ENCODE measurements at regions not wholly inside any gene's neighbourhood (a gene's known extent, or its start where the extent isn't known, plus 50 kb on each side); places are given as distances from the start of the nearest gene placed in this dataset.
A peak's percentile ranks its signal among the peaks of the same experiment; 100 is the strongest.

DNA sequence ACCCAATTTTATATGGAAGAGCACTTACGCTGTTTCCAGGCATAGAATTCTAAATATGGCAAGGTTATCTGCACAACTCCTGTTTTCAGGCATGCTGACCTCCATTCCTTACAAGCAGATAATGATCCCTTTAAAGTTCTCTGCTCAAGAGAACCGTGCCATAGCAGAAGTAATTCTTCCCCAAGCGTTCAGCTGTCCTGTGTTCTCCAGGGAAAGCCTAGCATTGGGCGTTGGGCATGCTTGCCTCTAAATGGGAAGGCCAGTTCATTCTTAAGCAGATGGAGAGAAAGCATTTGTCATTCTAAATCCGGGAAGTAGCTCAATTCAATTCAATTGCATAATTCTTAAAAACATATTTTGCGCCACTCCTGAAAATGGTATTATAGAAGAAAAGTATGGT is 55.7 kb upstream of the EML4 start:
- Histone ChIP-seq H2BK5ac (ENCODE audit: low read length) (no peak overlapping the region), H3K4me2 (ENCODE audit: insufficient read depth, low read length, poor library complexity, severe bottlenecking) (no peak overlapping the region), H3K9me3 (replicated peaks in 1 of 2; ENCODE audit: control insufficient read depth in 2 of 2, insufficient read depth in 1 of 2, low read depth in 1 of 2, low read length in 2 of 2) (no peaks in the 10 kb centered on the region), H3K36me3 (replicated peaks in 1 of 2; ENCODE audit: control insufficient read depth in 2 of 2, insufficient read depth in 2 of 2, low read length in 2 of 2) (no peaks in the 10 kb centered on the region), H4K8ac (ENCODE audit: low read depth, low read length) (no peak overlapping the region), H2BK120ac (ENCODE audit: low read depth, low read length) (no peak overlapping the region), H2BK15ac (ENCODE audit: low read length) (no peak overlapping the region), H3K27me3 (ENCODE audit: control insufficient read depth in 3 of 3, insufficient read depth in 3 of 3, low read depth in 1 of 3, low read length in 3 of 3) (no peaks in the 10 kb centered on the region), H3K9ac (ENCODE audit: low read depth, low read length, poor library complexity) (no peak overlapping the region), H3K4ac (ENCODE audit: low read length) (no peak overlapping the region), H3K14ac (ENCODE audit: low read length) (no peak overlapping the region), H2AFZ (ENCODE audit: low read length) (no peak overlapping the region), H3K18ac (ENCODE audit: low read length) (no peak overlapping the region), H2BK12ac (ENCODE audit: low read length) (no peak overlapping the region), H3K27ac (replicated peaks; ENCODE audit: low read length) (no peak overlapping the region), H3K4me3 (ENCODE audit: low read length in 2 of 2) (no peak overlapping the region), H3K79me1 (ENCODE audit: low read depth, low read length) (no peaks in the 10 kb centered on the region), H3K4me1 (ENCODE audit: control insufficient read depth in 2 of 2, insufficient read depth in 1 of 2, low read depth in 1 of 2, low read length in 2 of 2) (peaks cover 4 to 19% of the 10 kb centered on the region in 2 donors), H4K91ac (ENCODE audit: low read depth, low read length, poor library complexity) (no peak overlapping the region), H2AK5ac (ENCODE audit: low read depth, low read length) (no peak overlapping the region), H3K23ac (ENCODE audit: low read depth, low read length, poor library complexity) (no peak overlapping the region)
- WGBS, 2 donors (ENCODE audit: extremely low coverage in 2 of 2, insufficient read length in 2 of 2, insufficient replicate concordance in 1 of 2) = no CpG with 5 or more reads among the region's 6 CpGs
- DNase-seq (ENCODE audit: low spot score) = no peak

DNA sequence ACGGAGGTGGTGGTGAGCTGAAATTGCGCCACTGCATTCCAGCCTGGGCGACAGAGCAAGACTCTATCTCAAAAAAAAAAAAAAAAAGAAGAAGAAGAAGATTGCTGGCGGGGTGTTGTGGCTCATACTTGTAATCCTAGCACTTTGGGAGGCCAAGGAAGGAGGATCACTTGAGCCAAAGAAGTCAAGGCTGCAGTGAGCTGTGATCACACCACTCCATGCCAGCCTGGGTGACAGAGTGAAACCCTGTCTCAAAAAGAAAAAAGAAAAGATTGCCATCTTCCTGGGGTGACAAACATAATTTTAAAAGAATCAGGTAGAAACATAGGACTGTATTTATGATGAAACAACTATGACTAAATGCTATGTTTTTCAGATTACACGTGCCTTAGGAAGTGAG is 55.1 kb upstream of the EML4 start:
- no peak overlapping the region for H4K8ac ChIP-seq (ENCODE audit: low read depth, low read length)
- H3K27ac ChIP-seq (replicated peaks; ENCODE audit: low read length) = no peak overlapping the region
- peaks cover 4 to 19% of the 10 kb centered on the region in 2 donors for H3K4me1 ChIP-seq (ENCODE audit: control insufficient read depth in 2 of 2, insufficient read depth in 1 of 2, low read depth in 1 of 2, low read length in 2 of 2)
- no peak overlapping the region for H2AK5ac ChIP-seq (ENCODE audit: low read depth, low read length)
- H3K23ac ChIP-seq (ENCODE audit: low read depth, low read length, poor library complexity) = no peak overlapping the region
- no peak overlapping the region for H3K9ac ChIP-seq (ENCODE audit: low read depth, low read length, poor library complexity)
- no peaks in the 10 kb centered on the region for H3K36me3 ChIP-seq (replicated peaks in 1 of 2; ENCODE audit: control insufficient read depth in 2 of 2, insufficient read depth in 2 of 2, low read length in 2 of 2)
- H2BK15ac ChIP-seq (ENCODE audit: low read length) = no peak overlapping the region
- no peak overlapping the region for H2BK5ac ChIP-seq (ENCODE audit: low read length)
- DNase-seq (ENCODE audit: low spot score) = no peak
- no peak overlapping the region for H4K91ac ChIP-seq (ENCODE audit: low read depth, low read length, poor library complexity)
- WGBS, 2 donors (ENCODE audit: extremely low coverage in 2 of 2, insufficient read length in 2 of 2, insufficient replicate concordance in 1 of 2) = no CpG with 5 or more reads among the region's 5 CpGs
- H3K14ac ChIP-seq (ENCODE audit: low read length) = no peak overlapping the region
- H3K4ac ChIP-seq (ENCODE audit: low read length) = no peak overlapping the region
- H2BK12ac ChIP-seq (ENCODE audit: low read length) = no peak overlapping the region
- no peak overlapping the region for H2AFZ ChIP-seq (ENCODE audit: low read length)
- H2BK120ac ChIP-seq (ENCODE audit: low read depth, low read length) = no peak overlapping the region
- no peak overlapping the region for H3K4me2 ChIP-seq (ENCODE audit: insufficient read depth, low read length, poor library complexity, severe bottlenecking)
- H3K79me1 ChIP-seq (ENCODE audit: low read depth, low read length) = no peaks in the 10 kb centered on the region
- H3K9me3 ChIP-seq (replicated peaks in 1 of 2; ENCODE audit: control insufficient read depth in 2 of 2, insufficient read depth in 1 of 2, low read depth in 1 of 2, low read length in 2 of 2) = no peaks in the 10 kb centered on the region
- H3K18ac ChIP-seq (ENCODE audit: low read length) = no peak overlapping the region
- no peak overlapping the region for H3K4me3 ChIP-seq (ENCODE audit: low read length in 2 of 2)
- no peaks in the 10 kb centered on the region for H3K27me3 ChIP-seq (ENCODE audit: control insufficient read depth in 3 of 3, insufficient read depth in 3 of 3, low read depth in 1 of 3, low read length in 3 of 3)

DNA sequence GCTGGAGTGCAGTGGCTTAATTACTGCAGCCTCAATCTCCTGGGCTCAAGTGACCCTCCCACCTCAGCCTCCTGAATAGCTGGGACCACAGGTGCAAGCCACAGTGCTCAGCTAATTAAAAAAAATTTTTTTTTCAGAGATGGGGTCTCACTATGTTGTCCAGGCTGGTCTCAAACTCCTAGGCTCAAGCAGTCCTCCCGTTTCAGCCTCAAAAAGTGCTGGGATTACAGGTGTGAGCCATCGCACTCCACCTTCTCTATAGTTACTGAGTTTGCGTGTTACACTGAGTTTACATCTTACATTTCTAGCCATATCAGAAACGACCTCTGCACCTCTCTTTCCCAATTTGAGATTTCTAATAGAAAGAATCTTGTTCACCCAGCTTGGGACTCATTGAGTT is 53.6 kb upstream of the EML4 start:
- no peak overlapping the region for H2BK12ac ChIP-seq (ENCODE audit: low read length)
- H3K4ac ChIP-seq (ENCODE audit: low read length) = no peak overlapping the region
- H3K79me1 ChIP-seq (ENCODE audit: low read depth, low read length) = no peaks in the 10 kb centered on the region
- H2BK15ac ChIP-seq (ENCODE audit: low read length) = no peak overlapping the region
- H3K23ac ChIP-seq (ENCODE audit: low read depth, low read length, poor library complexity) = no peak overlapping the region
- no peak overlapping the region for H2BK5ac ChIP-seq (ENCODE audit: low read length)
- no peak overlapping the region for H2AFZ ChIP-seq (ENCODE audit: low read length)
- no peak overlapping the region for H3K18ac ChIP-seq (ENCODE audit: low read length)
- H3K9ac ChIP-seq (ENCODE audit: low read depth, low read length, poor library complexity) = no peak overlapping the region
- no CpG with 5 or more reads among the region's 4 CpGs for WGBS, 2 donors (ENCODE audit: extremely low coverage in 2 of 2, insufficient read length in 2 of 2, insufficient replicate concordance in 1 of 2)
- H3K27me3 ChIP-seq (ENCODE audit: control insufficient read depth in 3 of 3, insufficient read depth in 3 of 3, low read depth in 1 of 3, low read length in 3 of 3) = no peaks in the 10 kb centered on the region
- no peak for DNase-seq (ENCODE audit: low spot score)
- H3K4me1 ChIP-seq (ENCODE audit: control insufficient read depth in 2 of 2, insufficient read depth in 1 of 2, low read depth in 1 of 2, low read length in 2 of 2) = peaks cover 4 to 18% of the 10 kb centered on the region in 2 donors
- H3K4me3 ChIP-seq (ENCODE audit: low read length in 2 of 2) = no peak overlapping the region
- H2BK120ac ChIP-seq (ENCODE audit: low read depth, low read length) = no peak overlapping the region
- H3K27ac ChIP-seq (replicated peaks; ENCODE audit: low read length) = no peak overlapping the region
- H4K91ac ChIP-seq (ENCODE audit: low read depth, low read length, poor library complexity) = no peak overlapping the region
- no peak overlapping the region for H2AK5ac ChIP-seq (ENCODE audit: low read depth, low read length)
- H4K8ac ChIP-seq (ENCODE audit: low read depth, low read length) = no peak overlapping the region
- H3K4me2 ChIP-seq (ENCODE audit: insufficient read depth, low read length, poor library complexity, severe bottlenecking) = no peak overlapping the region
- no peak overlapping the region for H3K14ac ChIP-seq (ENCODE audit: low read length)
- no peaks in the 10 kb centered on the region for H3K9me3 ChIP-seq (replicated peaks in 1 of 2; ENCODE audit: control insufficient read depth in 2 of 2, insufficient read depth in 1 of 2, low read depth in 1 of 2, low read length in 2 of 2)
- H3K36me3 ChIP-seq (replicated peaks in 1 of 2; ENCODE audit: control insufficient read depth in 2 of 2, insufficient read depth in 2 of 2, low read length in 2 of 2) = no peaks in the 10 kb centered on the region

DNA sequence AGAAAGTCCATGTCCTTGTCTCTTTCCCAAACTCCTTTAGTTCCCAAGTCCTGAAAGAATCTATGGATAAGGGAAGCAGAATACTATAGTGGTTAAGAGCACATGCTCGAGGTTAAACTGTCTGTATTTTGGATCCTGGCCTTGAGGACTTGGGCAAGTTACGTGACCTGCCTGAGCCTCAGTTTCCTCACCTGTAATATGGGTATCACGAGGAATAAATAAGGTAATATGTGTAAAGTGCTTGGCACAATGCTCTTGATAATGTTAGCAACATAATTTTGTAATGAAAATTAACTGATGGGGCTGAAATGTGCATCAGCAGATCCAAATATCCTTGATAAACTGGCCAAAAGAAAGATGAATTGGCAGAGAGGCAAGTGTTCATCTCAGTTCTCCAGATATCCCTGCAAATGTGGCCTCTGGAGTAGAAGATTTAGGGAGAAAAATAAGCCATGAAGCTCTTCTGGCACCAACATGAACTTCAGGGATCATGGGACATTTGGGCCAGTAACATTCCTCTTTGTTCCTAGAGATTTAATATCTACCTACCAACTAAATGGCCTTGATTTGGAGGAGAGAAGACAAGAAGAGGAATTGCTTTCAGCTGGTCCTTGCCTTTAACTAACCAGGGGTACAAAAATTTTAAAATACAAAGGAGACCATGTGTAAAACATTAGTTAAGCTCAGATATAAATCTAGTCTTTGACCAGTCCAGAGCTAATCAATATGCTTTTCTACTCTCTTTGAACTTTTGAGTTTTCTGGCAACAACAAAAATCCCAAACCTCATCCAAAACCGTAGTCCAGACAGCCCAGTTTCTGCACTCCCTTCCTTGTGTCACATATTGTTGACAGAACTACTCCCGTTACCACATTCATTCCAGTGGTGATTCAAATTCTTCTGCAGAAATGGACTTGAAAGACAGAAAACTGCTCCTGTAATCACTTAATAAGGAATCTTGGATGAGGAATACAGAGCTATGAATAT is 52.7 kb upstream of the EML4 start:
- Histone ChIP-seq H3K27me3 (ENCODE audit: control insufficient read depth in 3 of 3, insufficient read depth in 3 of 3, low read depth in 1 of 3, low read length in 3 of 3) (no peaks in the 10 kb centered on the region), H2BK15ac (ENCODE audit: low read length) (no peak overlapping the region), H2BK5ac (ENCODE audit: low read length) (no peak overlapping the region), H2BK120ac (ENCODE audit: low read depth, low read length) (no peak overlapping the region), H3K4me3 (ENCODE audit: low read length in 2 of 2) (no peak overlapping the region), H3K4me1 (ENCODE audit: control insufficient read depth in 2 of 2, insufficient read depth in 1 of 2, low read depth in 1 of 2, low read length in 2 of 2) (peaks cover 4 to 16% of the 10 kb centered on the region in 2 donors), H3K23ac (ENCODE audit: low read depth, low read length, poor library complexity) (no peak overlapping the region), H3K79me1 (ENCODE audit: low read depth, low read length) (no peaks in the 10 kb centered on the region), H2BK12ac (ENCODE audit: low read length) (no peak overlapping the region), H2AK5ac (ENCODE audit: low read depth, low read length) (no peak overlapping the region), H4K91ac (ENCODE audit: low read depth, low read length, poor library complexity) (no peak overlapping the region), H3K9me3 (replicated peaks in 1 of 2; ENCODE audit: control insufficient read depth in 2 of 2, insufficient read depth in 1 of 2, low read depth in 1 of 2, low read length in 2 of 2) (no peaks in the 10 kb centered on the region), H3K9ac (ENCODE audit: low read depth, low read length, poor library complexity) (no peak overlapping the region), H3K36me3 (replicated peaks in 1 of 2; ENCODE audit: control insufficient read depth in 2 of 2, insufficient read depth in 2 of 2, low read length in 2 of 2) (no peaks in the 10 kb centered on the region), H3K4ac (ENCODE audit: low read length) (no peak overlapping the region), H3K14ac (ENCODE audit: low read length) (no peak overlapping the region), H4K8ac (ENCODE audit: low read depth, low read length) (no peak overlapping the region), H3K27ac (replicated peaks; ENCODE audit: low read length) (no peak overlapping the region), H3K18ac (ENCODE audit: low read length) (no peak overlapping the region), H2AFZ (ENCODE audit: low read length) (peak overlapping the region; percentile 9), H3K4me2 (ENCODE audit: insufficient read depth, low read length, poor library complexity, severe bottlenecking) (no peak overlapping the region)
- no peak for DNase-seq (ENCODE audit: low spot score)
- no CpG with 5 or more reads among the region's 5 CpGs for WGBS, 2 donors (ENCODE audit: extremely low coverage in 2 of 2, insufficient read length in 2 of 2, insufficient replicate concordance in 1 of 2)
